Stimulated activated CD4-positive, alpha-beta T cell treated with anti-CD3 and anti-CD28 coated beads, Interleukin-2, amount 100 ng/mL, for 24 hours (primary cell): ENCODE measurements at regions not wholly inside any gene's neighbourhood (a gene's known extent, or its start where the extent isn't known, plus 50 kb on each side); places are given as distances from the start of the nearest gene placed in this dataset.

ENCODE experiments used
- DNase-seq, 2 donors: peaks; one replicate each; pipeline ENCODE4 v3.0.0-alpha.2; 2020

DNA sequence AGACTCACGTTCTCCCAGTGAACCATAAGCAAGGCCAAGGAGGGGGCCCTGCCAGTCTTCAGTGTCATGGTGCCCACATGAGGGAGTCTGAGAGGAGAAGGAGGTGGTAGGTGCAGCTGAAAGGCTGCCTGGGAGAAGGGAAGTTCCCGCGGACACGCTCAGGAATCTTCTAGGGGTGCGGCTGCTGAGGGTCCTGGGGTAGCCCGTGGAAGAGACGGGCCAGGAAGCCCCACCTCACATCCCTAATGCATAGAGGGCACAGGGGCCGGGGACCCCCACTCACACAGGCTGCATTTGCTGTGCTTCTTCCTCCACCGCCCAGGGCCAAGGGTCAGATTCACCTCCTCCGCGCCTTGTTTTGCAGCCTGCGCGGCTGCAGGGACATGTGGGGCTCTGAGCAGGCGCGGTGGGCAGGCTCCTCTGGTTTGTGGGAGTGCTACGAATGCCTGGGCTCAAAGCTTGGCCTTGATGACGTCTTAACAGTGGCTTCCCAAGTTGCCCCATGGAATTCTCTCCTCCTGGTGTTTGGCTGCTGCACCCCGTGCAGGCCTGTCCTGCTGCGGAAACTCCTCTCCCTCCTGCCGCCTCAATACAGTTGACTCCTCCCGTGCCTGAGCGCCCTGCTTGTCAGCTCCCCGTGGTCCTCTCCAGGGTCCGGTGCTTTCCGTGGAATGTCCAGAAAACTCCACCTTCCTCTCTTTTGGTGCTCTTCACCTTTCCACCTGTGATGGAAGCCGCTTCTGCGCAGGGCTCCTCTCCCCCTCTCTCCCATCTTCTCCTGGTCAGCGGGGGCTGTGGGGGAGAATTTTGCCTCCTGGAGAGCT, 95.7 kb downstream of the VAPA start:
- no peak for DNase-seq

DNA sequence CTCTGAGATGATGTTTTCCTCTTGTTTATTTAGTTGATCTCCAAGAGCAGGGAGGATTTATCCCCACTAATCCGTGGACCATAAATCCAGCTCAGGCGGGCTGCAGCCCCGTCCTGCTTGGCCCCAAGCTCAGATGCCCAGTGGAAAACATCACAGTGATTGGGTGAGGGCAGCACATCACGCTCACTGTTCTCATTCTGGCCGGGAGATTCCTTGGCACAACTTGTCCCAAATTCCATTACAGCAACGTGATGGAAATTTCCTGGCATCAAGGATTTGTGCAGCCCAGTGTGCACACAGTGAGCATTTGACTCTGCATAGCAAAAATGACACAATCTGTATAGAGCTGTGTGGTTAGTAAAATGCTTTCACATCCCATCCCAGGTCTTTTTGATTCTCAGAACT, 96.8 kb downstream of the VAPA start:
- no peak for DNase-seq

DNA sequence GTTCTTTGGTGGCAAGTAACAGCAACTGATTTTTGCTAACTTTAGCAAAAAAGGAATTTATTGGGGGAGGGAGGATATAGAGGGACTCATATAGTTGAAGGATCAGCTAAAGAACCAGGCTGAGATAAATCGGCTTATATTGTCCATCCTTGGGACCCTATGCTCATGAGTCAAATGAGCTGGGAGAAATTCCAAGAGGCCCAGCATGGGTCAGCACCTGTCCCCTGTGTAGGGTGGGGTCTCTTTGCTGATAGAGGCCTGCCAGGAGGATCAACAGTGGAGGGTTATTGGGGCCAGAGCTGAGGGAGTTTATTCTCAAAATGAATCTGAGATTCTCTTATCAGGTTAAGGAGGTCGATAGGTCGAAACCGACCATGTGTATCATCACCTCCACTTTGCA, 97.2 kb downstream of the VAPA start:
- no peak for DNase-seq

DNA sequence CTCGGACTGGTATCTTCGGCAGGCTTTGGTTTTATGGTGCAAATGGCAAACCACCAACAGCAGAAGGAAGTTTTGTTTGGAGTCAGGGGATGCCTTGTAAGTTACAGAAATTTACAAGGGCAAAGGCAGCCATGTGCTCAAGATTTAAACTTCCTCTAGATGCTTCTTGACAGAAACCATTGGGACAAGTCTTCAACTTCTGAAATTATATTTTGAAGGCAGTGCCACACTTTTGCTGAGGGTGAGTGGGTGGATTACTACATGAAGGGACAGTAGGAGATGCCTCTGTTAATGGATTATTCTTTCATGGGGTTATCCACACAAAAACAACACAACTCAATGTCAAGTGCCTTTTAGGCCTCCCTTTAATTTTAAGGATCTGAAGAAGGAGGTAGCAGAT, 97.9 kb downstream of the VAPA start:
- DNase-seq: no peak

DNA sequence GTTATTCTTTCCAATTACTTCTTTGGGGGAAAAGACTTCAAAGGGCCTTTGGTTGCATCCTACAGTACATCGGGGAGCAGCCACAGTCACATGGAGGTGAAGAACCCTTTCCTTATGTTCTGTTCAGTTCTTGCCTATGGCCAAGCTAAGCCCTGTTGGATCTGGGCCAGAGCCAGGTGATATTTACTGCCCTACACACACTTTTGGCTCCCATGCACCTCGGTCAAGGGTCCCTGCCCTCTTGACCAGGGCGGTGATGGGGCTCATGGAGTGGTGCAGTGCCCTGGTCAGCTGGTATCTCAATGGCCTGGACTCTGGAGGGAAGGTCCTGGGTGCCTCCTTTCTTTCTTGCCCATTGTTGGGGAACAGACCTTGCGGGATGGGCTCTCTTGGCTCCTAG, 98.7 kb downstream of the VAPA start:
- no peak for DNase-seq

DNA sequence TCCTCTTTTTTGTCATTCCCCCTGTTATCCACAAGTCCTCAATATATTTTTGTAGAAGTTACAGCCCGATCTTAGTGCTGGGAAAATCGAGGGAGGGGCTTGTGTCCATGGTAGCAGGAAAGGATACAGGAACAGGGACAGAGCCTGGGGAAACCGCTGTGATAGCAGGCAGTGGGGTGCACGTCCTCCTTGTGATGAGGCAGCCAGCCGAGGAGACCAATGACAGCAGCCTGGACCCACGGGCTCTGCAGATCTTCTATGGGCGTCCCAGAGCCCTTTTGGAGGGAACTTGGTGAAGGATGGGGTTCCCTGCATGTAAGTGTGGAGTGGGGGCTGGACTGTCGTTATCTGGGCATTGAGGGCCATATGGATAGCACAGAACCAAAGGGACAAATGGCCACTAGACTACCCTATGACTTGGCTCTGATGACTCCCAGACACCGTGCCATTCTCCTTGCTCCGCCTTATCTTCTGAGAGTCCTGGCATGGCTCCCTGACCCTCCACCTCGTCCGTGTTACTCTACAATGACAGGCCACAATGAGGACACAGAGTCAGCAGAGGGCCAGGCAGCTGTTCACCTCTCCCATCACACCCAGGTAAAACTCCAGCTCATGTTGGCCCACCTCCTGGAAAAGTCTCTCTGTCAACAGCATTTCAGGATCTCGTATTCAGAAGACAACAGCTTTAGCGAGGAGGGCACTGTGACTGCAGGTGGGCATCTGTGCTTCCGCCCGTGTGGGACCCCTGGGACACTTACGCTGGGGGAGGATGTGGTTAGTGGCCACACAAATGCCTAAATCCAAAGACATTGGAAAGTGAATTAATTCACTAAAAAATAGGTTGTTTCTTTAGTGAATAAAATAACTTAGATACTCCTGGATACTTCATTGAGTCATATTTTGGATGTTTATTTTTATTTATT, 100.1 kb downstream of the VAPA start:
- DNase-seq: no peak

DNA sequence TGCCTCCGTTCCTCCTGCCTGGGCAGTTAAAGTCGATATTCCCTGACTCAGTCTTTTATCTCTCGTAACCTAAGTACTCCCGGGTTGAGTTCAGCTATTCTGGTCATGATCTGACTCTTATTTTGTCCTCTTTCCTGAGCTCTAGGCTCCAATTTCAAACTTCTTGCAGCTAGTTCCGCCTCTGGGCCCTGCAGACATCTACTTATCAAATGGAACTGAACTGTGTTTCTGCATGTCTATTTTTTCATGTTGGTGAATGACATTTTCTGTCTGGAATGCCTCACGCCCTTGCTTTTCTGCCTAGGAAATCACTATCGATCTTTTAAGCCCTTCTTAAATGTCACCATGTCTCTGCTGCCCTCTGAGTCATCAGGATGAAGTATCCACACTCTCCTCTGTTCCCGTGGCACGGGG, 101.5 kb downstream of the VAPA start:
- DNase-seq: no peak

DNA sequence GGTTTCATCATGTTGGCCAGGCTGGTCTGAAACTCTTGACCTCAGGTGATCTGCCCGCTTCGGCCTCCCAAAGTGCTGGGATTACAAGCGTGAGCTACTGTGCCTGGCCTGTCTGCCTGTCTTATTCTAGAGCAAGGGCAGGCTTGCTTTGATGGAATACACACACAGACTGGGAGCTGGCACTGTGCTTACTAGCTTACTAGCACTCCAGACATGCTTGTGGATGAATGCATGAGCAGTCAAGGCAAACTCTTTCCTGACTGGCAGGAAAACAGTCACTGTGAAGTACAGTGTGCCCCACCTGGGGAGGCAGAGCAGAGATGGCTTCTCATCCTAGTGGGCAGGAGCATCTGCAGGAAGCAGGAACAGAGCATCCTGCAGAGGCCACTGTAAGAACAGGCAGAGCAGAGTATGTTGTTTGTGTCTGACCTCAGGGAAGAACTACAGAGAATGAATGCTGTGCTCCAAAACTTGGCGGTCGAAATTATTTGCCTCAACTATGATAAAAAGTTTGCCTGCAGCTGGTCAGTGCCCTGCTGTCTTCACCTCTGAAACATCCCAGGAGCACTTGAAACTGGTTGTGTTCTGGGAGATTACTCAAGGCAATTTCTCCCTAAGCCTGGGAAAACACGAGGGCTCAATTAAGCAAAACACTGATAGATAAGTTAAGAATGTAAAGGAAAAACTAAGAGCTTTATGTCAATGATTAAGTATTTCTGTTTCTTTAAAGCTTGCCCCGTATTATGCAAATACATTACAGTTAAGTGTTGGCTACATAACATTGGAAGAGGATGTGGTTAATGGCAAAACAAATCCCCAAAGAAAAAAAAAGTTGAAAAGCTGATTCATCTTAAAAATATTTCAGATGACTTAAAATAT, 102.4 kb downstream of the VAPA start:
- DNase-seq: no peak

DNA sequence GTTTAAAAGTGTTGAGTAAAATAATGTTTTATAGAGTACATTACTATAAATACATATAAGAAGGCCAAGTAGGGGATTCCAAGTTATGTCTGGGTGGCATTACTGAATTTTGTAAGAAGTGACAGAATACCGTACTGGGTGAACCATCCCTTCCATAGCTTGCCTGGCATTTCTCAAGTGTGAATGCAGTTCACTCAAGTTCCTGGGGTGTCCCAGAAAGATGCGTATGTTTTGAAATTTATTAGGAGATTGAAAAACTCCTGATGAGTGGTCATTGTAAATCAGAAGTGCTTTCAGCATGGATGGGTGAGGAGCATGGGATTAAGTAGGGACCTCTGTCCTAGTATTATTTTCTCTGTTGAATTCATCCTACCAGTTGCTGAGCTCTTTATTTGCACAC, 103.2 kb downstream of the VAPA start:
- no peak for DNase-seq

DNA sequence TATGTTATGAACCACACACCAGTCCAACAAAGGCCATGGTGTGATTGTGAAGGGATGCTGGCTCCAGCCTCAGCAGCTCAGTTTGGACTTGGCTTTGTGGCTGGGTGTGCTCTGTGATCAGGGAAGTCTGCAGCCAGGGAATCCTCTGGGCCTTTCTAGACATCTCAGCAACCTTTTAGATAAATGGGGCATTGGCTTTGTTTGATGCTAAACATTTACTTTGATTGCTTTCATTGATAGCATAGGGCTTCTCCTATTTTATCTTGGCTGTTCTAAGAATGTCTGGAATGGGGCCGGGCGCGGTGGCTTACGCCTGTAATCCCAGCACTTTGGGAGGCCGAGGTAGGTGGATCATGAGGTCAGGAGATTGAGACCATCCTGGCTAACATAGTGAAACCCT, 104.5 kb downstream of the VAPA start:
- DNase-seq: no peak

DNA sequence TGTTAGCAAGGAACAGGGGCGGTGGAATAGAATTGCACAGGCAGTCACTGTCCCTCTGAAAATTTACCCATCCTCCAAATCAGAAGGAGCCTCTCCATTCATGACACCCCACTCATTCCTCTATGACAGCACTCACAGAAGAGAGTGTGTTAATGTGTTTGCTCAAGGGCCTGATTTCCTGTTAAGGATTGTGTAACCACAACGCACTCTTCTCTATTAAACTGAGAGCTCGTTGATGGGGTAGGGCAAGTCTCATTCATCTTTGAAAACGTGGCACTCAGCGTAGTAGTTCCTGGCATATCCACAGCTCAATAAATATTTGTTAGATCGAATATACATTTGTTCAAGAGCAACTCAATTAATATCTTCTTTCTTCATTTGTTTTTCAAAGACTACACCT, 106.4 kb downstream of the VAPA start:
- no peak for DNase-seq

DNA sequence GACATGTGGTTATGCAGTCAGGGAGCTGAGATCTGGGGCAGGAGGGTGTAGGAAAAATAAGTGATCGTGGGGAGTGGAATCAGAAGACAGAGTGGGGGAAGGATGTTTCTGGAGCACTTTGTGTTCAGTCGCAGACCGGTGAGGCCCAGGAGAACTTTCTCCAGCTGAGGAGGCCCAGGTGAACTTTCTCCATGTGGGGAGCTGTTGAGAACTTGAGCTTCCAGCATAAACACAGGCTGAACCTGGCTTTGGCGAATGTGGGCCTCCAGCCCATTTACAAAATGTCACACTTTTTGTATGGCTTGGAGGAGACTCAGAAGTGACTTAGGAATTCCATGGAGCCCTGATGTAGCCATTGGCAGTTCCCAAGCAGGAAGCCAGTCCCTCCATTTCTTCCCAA, 108.5 kb downstream of the VAPA start:
- DNase-seq: no peak

DNA sequence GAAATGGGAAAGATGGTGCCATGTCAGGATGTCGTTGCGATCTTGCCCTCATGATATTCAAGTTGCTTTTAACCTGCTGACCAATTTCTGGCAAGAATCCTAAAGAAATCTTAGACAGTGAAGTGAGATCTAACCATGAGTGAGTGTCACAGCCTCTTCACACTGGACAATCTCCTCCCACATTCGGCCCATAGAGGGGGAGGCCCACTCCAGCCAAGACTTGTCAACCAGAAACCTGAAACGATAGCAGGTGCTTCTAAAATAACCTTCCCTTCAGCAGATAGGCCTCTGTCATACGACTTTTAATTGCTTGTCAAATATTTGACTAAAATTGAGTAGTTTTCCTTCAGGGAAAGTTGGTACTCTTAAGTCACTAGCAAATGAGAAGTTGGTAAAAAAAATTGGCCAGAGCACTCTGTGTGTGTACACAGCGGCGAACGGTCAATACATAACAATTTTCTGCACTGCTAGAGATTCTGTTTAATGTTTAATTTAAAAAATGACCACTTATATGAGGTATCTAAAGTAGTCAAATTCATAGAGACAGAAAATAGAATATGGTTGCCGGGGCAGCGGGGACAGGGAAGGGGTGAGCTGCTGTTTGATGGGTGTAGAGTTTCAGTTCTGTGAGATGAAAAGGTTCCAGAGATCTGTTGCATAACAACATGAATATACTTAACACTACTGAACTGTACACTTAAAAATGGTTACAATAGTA, 110.2 kb downstream of the VAPA start:
- no peak for DNase-seq

DNA sequence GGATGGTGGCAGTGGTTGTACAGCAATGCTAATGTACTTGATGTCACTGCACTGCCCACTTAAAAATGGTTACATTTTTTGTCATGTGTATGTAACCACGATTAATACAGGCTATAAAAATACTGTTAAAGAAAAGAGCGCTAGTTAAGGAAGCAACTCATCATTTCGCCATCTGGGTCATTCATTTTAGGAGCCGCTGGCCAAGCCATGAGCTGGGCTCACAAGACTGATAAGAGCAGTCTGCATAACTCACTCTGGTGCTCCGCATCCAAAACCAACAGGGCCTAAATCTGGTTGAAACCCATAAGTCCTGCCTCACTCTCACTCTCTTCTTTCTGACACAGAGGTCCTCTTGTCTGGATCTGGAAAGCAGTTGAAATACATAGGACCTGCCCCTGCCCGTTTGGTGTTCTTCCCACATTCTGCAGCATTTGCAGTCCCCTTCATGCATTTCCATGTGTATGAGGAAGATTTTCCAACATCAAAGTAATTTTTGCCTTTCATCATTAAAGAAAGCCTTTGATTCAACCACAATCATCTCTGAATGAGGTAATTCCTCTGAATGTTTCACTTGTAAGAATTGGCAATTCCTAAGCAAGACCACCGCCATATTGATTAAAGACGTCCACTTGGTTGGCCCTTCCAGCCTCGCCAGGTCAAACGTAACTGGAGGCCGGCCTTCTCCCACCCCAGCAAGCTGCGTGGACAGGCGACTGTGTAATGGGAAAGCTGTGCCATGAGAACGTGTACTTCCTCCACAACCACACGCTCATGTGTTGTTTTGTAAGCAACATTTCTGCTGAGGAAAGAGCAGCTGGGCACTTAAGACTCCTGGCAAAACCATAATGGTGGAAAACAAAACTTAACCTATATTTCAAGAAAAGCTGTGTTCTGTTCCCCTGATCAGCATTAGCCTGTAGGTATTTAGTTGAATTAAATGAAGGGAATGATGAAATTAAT, 112.2 kb downstream of the VAPA start:
- no peak for DNase-seq

DNA sequence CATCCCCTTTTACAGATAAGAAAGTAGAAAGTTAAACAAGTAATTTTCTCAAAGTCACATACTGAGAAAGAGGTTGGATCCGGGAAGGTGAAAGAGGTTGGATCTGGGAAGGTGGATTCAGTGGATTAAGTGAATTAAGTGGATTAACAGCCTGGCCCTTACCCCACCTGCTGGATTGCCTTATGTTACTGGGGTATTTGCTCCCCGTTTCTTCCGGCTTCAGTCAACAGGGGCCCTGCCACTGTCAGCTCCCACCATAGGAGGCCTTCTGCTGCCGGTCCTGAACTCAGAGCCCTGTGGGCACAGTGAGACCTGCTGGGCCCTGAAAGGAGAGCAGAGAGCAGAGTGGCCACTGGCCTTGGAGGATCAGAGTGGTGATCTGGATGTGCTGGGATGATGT, 113.2 kb downstream of the VAPA start:
- no peak for DNase-seq

DNA sequence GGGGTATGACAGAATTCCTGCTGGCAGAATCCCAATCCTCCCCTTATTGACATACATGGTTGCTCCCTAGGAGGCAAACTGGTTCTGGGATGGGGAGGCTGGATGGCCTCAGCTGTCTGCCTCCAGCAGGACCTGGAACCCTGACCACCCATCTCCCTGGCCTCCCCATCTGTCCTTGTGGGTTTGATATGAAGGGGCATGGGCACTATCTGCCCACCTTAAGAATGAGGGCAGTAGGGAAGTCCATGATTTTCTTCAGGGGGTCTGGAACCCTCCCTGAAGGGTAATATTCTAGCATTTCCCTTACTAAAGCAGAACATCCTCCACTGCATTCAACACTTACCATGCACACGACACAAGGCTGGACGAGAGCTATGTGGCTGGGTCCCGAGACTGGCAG, 113.6 kb downstream of the VAPA start:
- DNase-seq: no peak

DNA sequence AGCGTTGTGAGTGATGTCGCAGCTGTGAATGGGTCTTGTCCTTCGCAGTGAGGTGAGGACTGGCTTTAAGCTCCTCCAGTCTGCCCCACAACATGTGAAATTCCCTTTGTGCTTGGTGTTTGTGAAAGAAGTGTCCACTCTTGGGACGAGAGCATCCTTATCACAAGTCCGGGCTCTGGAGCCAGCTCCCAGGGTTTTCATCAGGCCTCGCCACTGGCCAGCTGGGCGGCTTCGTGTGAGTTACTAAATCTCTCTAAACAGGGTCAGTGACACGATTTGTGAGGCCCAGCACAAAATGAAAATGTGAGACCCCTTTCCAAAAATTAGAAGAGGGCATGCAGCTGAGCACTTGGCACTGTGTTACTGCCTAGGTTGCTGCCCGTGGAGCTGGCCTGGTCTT, 115.9 kb downstream of the VAPA start:
- DNase-seq: no peak

DNA sequence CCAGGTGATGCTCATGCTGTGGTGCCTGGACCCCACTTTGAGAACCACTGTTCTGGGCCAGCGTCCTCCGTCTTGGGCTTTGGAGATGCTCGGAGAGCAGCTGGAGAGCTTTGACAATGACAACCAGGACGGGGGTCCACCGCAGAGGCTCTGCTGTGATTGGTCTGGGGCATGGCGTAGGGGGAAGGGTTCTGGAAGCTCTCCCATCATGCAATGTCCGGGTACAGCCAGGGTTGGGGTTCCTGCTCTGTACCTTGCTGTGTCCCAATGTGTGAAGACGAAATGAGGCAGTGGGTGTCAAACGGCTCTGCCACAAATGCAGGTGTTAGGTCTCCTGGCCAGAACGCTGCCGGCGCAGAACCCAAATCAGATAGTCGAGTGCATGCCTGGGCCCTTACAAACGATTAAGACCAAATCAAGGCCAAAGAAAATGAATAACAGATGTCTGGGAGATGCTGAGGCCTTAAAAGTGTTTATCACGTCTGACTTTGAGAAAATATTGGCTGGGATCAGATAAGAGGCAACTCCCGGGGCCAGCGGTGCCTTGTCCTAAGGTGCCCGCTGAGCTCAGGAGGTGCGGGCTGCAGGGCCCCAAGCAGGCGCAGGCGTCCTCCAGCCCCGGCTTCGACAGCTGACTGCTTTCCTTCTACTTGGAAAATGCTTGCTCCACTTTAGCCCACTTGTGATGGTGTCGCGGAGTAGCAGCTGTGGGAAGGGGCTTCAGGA, 117.2 kb downstream of the VAPA start:
- no peak for DNase-seq

DNA sequence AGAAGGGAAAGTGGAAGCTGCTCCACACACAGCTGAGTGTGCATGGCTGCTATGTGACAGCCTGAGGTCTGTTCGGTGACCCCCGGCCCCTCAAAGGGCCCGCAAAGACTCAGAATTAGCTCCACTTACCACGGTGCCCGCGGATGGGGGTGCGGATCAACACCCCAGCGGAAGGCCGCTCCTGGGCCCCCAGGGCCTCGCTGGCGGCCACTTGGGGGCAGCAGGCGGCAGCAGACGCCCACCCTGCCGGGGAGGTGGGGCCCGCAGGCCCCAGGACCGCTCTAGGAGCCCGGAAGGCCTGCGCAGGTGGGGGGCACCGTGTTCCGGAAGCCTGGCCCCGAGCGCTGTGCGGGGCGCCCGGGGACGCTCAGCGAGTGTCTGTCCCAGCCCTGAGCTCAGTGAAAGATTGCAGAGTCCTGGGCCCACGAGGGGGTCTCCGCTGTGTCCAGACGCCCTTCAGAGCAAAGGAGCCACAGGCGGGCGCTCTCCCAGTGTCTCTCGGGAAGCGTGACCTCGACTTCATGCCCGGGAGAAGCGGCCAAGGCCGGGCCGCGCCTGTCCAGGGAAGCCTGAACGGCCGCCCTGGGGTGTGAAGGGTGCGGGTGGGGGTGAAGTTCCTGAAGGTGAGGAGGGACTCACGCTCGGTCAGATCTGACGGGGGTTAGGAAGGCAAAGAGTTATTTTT, 118.7 kb downstream of the VAPA start:
- peak in 1 of 2 donors; percentile 7 for DNase-seq

DNA sequence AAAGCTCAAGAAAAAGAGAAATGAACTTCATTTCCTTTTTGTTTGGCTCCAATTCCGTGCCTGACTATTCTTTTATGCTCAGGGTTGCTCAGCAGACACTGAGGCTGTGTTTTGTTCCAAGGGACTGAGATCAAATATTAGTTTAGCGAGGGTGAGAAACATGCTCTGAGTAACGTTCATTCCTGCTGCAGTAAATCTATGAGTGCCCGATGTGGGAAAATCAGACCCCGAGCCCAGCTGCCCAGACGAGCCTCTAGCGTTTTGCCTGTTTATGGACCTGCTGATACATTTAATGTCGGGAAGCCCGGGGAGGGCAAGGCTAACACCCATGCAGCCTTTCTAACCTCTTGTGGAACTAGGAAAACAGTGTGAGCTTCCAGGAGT, 119.2 kb downstream of the VAPA start:
- no peak for DNase-seq
